Caco-2 (cell line): ENCODE measurements at regions not wholly inside any gene's neighbourhood (a gene's known extent, or its start where the extent isn't known, plus 50 kb on each side); places are given as distances from the start of the nearest gene placed in this dataset.

Experiments used
- BruUV-seq: library from RNA; stranded (reverse); fragments of 400-500 nt; replicated peaks from 2 replicates; lab custom pipeline; 2021; lab: Mats Ljungman, UMichigan
- CTCF ChIA-PET: fragments of 300-600 bp; sonication (Branson Sonifier 250); formaldehyde crosslinking; loops from one replicate; lab custom pipeline; 2022; ENCODE audit warnings: antibody characterized with exemption; lab: Charles Lee
- POLR2A ChIA-PET: fragments of 300-600 bp; sonication (Branson Sonifier 250); formaldehyde crosslinking; loops from one replicate; lab custom pipeline; 2022; ENCODE audit warnings: antibody characterized with exemption; lab: Charles Lee
- DNase-seq, 2 experiments: peaks; one replicate each; pipeline versions ENCODE4 v3.0.0 to v3.0.0-alpha.2; 2020 to 2022
- H3K27me3 ChIP-seq: replicated peaks from 2 replicates; pipeline ENCODE4 v1.6.0; 2011; ENCODE audit warnings: low read length; ENCODE audit not compliant: control insufficient read depth, insufficient read depth
- H3K36me3 ChIP-seq: 2 replicates; pipeline ENCODE4 v1.5.1; 2011; ENCODE audit warnings: low read length; ENCODE audit not compliant: control insufficient read depth, insufficient read depth
- H3K4me1 ChIP-seq: fragments of 250-450 bp; sonication (Bioruptor Pico); 2 replicates; pipeline ENCODE4 v1.5.1; 2020; ENCODE audit warnings: mild to moderate bottlenecking
- H3K4me3 ChIP-seq: 2 replicates; pipeline ENCODE4 v1.5.1; 2011; ENCODE audit warnings: low read depth, mild to moderate bottlenecking, control low read depth, low read length
- H3K9me3 ChIP-seq: fragments of 250-450 bp; sonication (Bioruptor Pico); 2 replicates; pipeline ENCODE4 v1.5.1; 2020; ENCODE audit warnings: mild to moderate bottlenecking, moderate library complexity
- H3K27ac Mint-ChIP-seq: one replicate; pipeline ENCODE4 v1.8.0; 2022; ENCODE audit warnings: mixed read lengths; ENCODE audit not compliant: unreplicated experiment
- H3K27me3 Mint-ChIP-seq: one replicate; pipeline ENCODE4 v1.8.0; 2022; ENCODE audit warnings: mixed read lengths; ENCODE audit not compliant: insufficient read depth, unreplicated experiment
- H3K36me3 Mint-ChIP-seq: one replicate; pipeline ENCODE4 v1.8.0; 2022; ENCODE audit warnings: mild to moderate bottlenecking, mixed read lengths; ENCODE audit not compliant: insufficient read depth, unreplicated experiment
- H3K4me1 Mint-ChIP-seq: one replicate; pipeline ENCODE4 v1.8.0; 2022; ENCODE audit warnings: low read depth, mixed read lengths; ENCODE audit not compliant: unreplicated experiment
- H3K4me3 Mint-ChIP-seq: one replicate; pipeline ENCODE4 v1.8.0; 2022; ENCODE audit warnings: mild to moderate bottlenecking, moderate library complexity, mixed read lengths; ENCODE audit not compliant: unreplicated experiment
- H3K9me3 Mint-ChIP-seq: one replicate; pipeline ENCODE4 v1.8.0; 2022; ENCODE audit warnings: mixed read lengths; ENCODE audit not compliant: unreplicated experiment
- CTCF ChIP-seq, 2 experiments: fragments of 200-600 bp in 1 of 2; IDR thresholded peaks; 1 replicate in 1 of 2; 2 replicates in 1 of 2; pipeline versions ENCODE4 v1.5.1 to v1.8.0; 2011 to 2022; ENCODE audit warnings: antibody characterized with exemption in 1 of 2, control low read depth in 1 of 2, inconsistent platforms in 1 of 2, low read depth in 1 of 2, low read length in 1 of 2, mild to moderate bottlenecking in 1 of 2, moderate library complexity in 1 of 2; ENCODE audit not compliant: insufficient read depth in 1 of 2, severe bottlenecking in 1 of 2, unreplicated experiment in 1 of 2
- intact Hi-C: fragments of 100-400 bp; cut with micrococcal nuclease; formaldehyde crosslinking; loops from one replicate; pipeline ENCODE4 v1.10.0; 2022; ENCODE audit not compliant: unreplicated experiment

- no peaks in the 10 kb centered on the region for H3K27me3 ChIP-seq
- intact Hi-C loops, result no loop called here
These were observed 253.4 kb upstream of the HDAC4 start for GRCh38 chr2:239654266-239654665.

GRCh38 chr2:239651859-239652258, 251.0 kb upstream of the HDAC4 start:
- H3K4me1 Mint-ChIP-seq, result no peaks in the 10 kb centered on the region
- Histone ChIP-seq H3K4me1 (no peaks in the 10 kb centered on the region), H3K36me3 (no peaks in the 10 kb centered on the region), H3K9me3 (no peaks in the 10 kb centered on the region), H3K4me3 (no peak overlapping the region), H3K27me3 (no peaks in the 10 kb centered on the region)
- peaks cover 8% of the 10 kb centered on the region for H3K27me3 Mint-ChIP-seq
- TF ChIP-seq CTCF (IDR thresholded peaks at IDR 0.05; ENCODE audit: insufficient read depth in 1 of 2, low read depth in 1 of 2, low read length in 1 of 2, severe bottlenecking in 1 of 2, unreplicated experiment in 1 of 2), result no peak
- no peak for DNase-seq
- no peak overlapping the region for H3K4me3 Mint-ChIP-seq
- CTCF ChIA-PET, result no interaction called here
- intact Hi-C loops, result no loop called here
- H3K27ac Mint-ChIP-seq, result no peak overlapping the region
- POLR2A ChIA-PET, result no interaction called here
- H3K9me3 Mint-ChIP-seq, result no peaks in the 10 kb centered on the region
- no TSS peak for BruUV-seq
- H3K36me3 Mint-ChIP-seq, result no peaks in the 10 kb centered on the region

More at GRCh38 chr2:239654266-239654665, 253.4 kb upstream of the HDAC4 start:
- Mint-ChIP-seq H3K4me1 (no peaks in the 10 kb centered on the region), H3K4me3 (no peak overlapping the region), H3K9me3 (no peaks in the 10 kb centered on the region), H3K27me3 (peaks cover 10% of the 10 kb centered on the region), H3K36me3 (no peaks in the 10 kb centered on the region), H3K27ac (no peak overlapping the region)
- Histone ChIP-seq H3K4me1 (no peaks in the 10 kb centered on the region), H3K36me3 (no peaks in the 10 kb centered on the region), H3K4me3 (no peak overlapping the region), H3K9me3 (no peaks in the 10 kb centered on the region)
- ChIA-PET POLR2A (no interaction called here), CTCF (no interaction called here)
- no peak for TF ChIP-seq CTCF (IDR thresholded peaks at IDR 0.05; ENCODE audit: insufficient read depth in 1 of 2, low read depth in 1 of 2, low read length in 1 of 2, severe bottlenecking in 1 of 2, unreplicated experiment in 1 of 2)
- BruUV-seq, result no TSS peak
- no peak for DNase-seq

GRCh38 chr2:239650674-239651073, 249.9 kb upstream of the HDAC4 start:
- H3K36me3 Mint-ChIP-seq, result no peaks in the 10 kb centered on the region
- Histone ChIP-seq H3K27me3 (no peaks in the 10 kb centered on the region), H3K36me3 (no peaks in the 10 kb centered on the region), H3K9me3 (no peaks in the 10 kb centered on the region), H3K4me3 (no peak overlapping the region), H3K4me1 (no peaks in the 10 kb centered on the region)
- ChIA-PET CTCF (no interaction called here), POLR2A (no interaction called here)
- no peak overlapping the region for H3K27ac Mint-ChIP-seq
- H3K4me3 Mint-ChIP-seq, result no peak overlapping the region
- BruUV-seq, result no TSS peak
- no peaks in the 10 kb centered on the region for H3K4me1 Mint-ChIP-seq
- peaks cover 8% of the 10 kb centered on the region for H3K27me3 Mint-ChIP-seq
- intact Hi-C loops, result no loop called here
- DNase-seq, result no peak
- H3K9me3 Mint-ChIP-seq, result no peaks in the 10 kb centered on the region
- TF ChIP-seq CTCF (IDR thresholded peaks at IDR 0.05; ENCODE audit: insufficient read depth in 1 of 2, low read depth in 1 of 2, low read length in 1 of 2, severe bottlenecking in 1 of 2, unreplicated experiment in 1 of 2), result no peak
